ENCODE measurements at regions not wholly inside any gene's neighbourhood (a gene's known extent, or its start where the extent isn't known, plus 50 kb on each side); places are given as distances from the start of the nearest gene placed in this dataset.

DNA sequence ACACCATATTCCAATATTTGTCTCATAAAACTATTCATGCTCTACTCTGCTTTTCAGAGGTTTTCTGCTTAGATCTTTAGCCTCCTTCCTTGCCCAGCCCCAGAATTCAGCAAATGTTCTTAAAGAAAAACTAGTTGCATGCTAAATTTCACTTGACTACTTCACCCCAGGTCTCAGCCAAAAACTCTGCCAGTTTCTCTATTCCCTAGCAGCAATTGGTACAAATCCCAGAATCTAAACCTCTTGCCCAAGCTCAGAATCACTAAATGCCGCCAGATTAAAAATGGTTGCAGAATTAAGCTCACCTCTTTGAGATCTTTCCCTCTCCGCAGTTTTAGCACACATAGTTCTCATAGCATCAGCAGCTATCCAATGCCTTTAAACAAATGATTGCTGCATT is 331.2 kb upstream of the SMARCA2 start:
- TF ChIP-seq, protein P1, sequence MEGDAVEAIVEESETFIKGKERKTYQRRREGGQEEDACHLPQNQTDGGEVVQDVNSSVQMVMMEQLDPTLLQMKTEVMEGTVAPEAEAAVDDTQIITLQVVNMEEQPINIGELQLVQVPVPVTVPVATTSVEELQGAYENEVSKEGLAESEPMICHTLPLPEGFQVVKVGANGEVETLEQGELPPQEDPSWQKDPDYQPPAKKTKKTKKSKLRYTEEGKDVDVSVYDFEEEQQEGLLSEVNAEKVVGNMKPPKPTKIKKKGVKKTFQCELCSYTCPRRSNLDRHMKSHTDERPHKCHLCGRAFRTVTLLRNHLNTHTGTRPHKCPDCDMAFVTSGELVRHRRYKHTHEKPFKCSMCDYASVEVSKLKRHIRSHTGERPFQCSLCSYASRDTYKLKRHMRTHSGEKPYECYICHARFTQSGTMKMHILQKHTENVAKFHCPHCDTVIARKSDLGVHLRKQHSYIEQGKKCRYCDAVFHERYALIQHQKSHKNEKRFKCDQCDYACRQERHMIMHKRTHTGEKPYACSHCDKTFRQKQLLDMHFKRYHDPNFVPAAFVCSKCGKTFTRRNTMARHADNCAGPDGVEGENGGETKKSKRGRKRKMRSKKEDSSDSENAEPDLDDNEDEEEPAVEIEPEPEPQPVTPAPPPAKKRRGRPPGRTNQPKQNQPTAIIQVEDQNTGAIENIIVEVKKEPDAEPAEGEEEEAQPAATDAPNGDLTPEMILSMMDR (IDR thresholded peaks at IDR 0.05), result no peak
- H3K4me2 ChIP-seq (ENCODE audit: low read length), result no peak overlapping the region
- H3K36me3 ChIP-seq (ENCODE audit: control insufficient read depth, insufficient read depth, low read length), result no peaks in the 10 kb centered on the region
- H3K79me2 ChIP-seq, result no peaks in the 10 kb centered on the region
- H3K4me1 ChIP-seq, result no peaks in the 10 kb centered on the region
- no peak overlapping the region for H2AFZ ChIP-seq
- H3K9me3 ChIP-seq (ENCODE audit: control insufficient read depth, low read length), result no peaks in the 10 kb centered on the region
- no peak overlapping the region for H3K9ac ChIP-seq
- no peak overlapping the region for H3K4me3 ChIP-seq (ENCODE audit: low read depth, low read length)
- H3K27me3 ChIP-seq (ENCODE audit: control insufficient read depth, insufficient read depth, low read length), result no peaks in the 10 kb centered on the region
- H3K27ac ChIP-seq, result no peak overlapping the region

DNA sequence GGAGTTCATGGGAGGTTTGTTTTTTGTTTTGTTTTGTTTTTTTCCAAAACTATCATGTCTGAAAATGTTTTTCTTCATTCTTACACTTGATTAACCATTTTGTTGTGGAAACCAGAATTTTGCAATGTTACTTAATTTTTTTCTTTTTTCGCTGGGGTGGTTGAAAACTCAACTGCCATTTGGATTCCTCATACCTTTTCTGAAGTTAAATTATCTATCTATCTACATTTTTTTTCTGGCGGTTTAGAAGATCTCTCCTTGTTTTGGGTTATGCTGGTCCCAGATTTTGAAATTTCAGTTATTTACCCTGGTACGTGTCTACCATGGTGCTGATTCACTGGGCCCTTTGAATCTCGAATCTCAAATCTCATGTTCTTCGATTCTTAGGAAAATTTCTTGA is 316.2 kb upstream of the SMARCA2 start:
- no peaks in the 10 kb centered on the region for H3K36me3 ChIP-seq (ENCODE audit: control insufficient read depth, insufficient read depth, low read length)
- H3K27ac ChIP-seq, result no peak overlapping the region
- no peak overlapping the region for H3K4me2 ChIP-seq (ENCODE audit: low read length)
- no peaks in the 10 kb centered on the region for H3K9me3 ChIP-seq (ENCODE audit: control insufficient read depth, low read length)
- H3K9ac ChIP-seq, result no peak overlapping the region
- no peak overlapping the region for H2AFZ ChIP-seq
- no peaks in the 10 kb centered on the region for H3K79me2 ChIP-seq
- no peaks in the 10 kb centered on the region for H3K4me1 ChIP-seq
- TF ChIP-seq, protein P1 (IDR thresholded peaks at IDR 0.05), result no peak
- no peak overlapping the region for H3K4me3 ChIP-seq (ENCODE audit: low read depth, low read length)
- H3K27me3 ChIP-seq (ENCODE audit: control insufficient read depth, insufficient read depth, low read length), result no peaks in the 10 kb centered on the region

DNA sequence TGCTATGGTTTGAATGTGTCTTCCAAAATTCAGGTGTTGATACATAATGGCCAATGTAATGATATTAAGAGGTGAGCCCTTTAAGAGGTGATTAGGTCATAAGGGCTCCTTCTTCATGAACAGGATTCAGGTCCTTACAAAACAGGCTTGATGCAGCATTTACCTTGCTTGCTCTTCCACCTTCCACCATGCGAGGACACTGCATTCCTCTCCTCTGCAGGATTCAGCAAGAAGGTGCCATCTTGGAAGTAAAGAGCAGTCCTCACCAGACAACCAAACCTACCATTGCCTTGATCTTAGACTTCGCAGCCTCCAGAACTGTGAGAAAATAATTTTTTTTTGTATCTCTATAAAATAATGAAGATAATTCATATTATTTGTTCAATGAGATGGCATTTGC is 314.0 kb upstream of the SMARCA2 start:
- TF ChIP-seq, protein P1 (IDR thresholded peaks at IDR 0.05), result no peak
- H3K4me2 ChIP-seq (ENCODE audit: low read length), result no peak overlapping the region

DNA sequence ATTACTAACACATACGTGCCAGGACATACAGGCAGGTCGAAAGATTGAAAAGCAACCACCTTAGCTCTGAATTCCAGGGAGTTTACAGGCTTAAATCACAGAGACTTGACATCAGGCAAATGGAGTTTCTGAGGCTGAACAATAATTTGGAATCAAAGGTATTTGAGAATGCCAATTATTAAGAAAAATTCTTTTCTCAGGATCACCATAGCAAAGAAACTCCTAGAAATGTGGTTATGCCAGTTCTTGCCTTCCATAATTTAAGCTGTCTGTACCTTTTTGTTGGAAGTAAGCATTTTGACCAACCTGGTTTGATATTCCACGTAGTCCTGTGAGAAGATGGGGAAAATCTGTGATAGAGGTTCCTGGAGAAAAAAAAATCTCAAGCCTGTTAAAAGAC is 312.4 kb upstream of the SMARCA2 start:
- TF ChIP-seq, protein P1 (IDR thresholded peaks at IDR 0.05), result no peak
- H2AFZ ChIP-seq, result no peak overlapping the region
- H3K36me3 ChIP-seq (ENCODE audit: control insufficient read depth, insufficient read depth, low read length), result no peaks in the 10 kb centered on the region
- H3K4me1 ChIP-seq, result no peaks in the 10 kb centered on the region
- no peaks in the 10 kb centered on the region for H3K27me3 ChIP-seq (ENCODE audit: control insufficient read depth, insufficient read depth, low read length)
- no peak overlapping the region for H3K4me2 ChIP-seq (ENCODE audit: low read length)
- no peaks in the 10 kb centered on the region for H3K79me2 ChIP-seq
- H3K9me3 ChIP-seq (ENCODE audit: control insufficient read depth, low read length), result no peaks in the 10 kb centered on the region
- H3K4me3 ChIP-seq (ENCODE audit: low read depth, low read length), result no peak overlapping the region
- no peak overlapping the region for H3K9ac ChIP-seq
- no peak overlapping the region for H3K27ac ChIP-seq

More for the DNA sequence above, 314.0 kb upstream of the SMARCA2 start:
- Histone ChIP-seq H2AFZ (no peak overlapping the region), H3K4me3 (ENCODE audit: low read depth, low read length) (no peak overlapping the region), H3K27ac (no peak overlapping the region), H3K4me1 (no peaks in the 10 kb centered on the region), H3K9ac (no peak overlapping the region), H3K27me3 (ENCODE audit: control insufficient read depth, insufficient read depth, low read length) (no peaks in the 10 kb centered on the region), H3K36me3 (ENCODE audit: control insufficient read depth, insufficient read depth, low read length) (no peaks in the 10 kb centered on the region), H3K9me3 (ENCODE audit: control insufficient read depth, low read length) (no peaks in the 10 kb centered on the region), H3K79me2 (no peaks in the 10 kb centered on the region)

DNA sequence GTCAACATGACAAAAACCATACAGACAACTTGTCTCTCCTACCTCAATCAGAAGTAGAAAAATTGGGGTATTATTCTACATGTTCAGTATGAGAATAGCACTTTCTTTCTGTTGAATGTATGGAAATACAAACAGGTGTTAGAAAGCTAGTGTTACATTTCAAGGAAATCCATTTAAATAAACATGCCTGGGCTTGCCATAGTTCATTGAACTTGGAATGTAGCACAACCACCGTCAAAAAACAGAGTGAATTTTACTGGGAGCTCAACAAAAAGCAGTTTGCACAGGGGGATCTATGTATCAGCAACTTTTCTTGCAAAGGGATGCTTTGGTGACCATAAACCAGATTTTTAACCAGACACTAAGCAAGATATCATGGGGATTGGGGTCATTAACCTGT is 307.9 kb upstream of the SMARCA2 start:
- no peak overlapping the region for H3K9ac ChIP-seq
- H3K4me3 ChIP-seq (ENCODE audit: low read depth, low read length), result no peak overlapping the region
- no peak overlapping the region for H3K4me2 ChIP-seq (ENCODE audit: low read length)
- H3K27ac ChIP-seq, result no peak overlapping the region
- no peak overlapping the region for H2AFZ ChIP-seq
- no peaks in the 10 kb centered on the region for H3K9me3 ChIP-seq (ENCODE audit: control insufficient read depth, low read length)
- no peaks in the 10 kb centered on the region for H3K79me2 ChIP-seq
- no peaks in the 10 kb centered on the region for H3K27me3 ChIP-seq (ENCODE audit: control insufficient read depth, insufficient read depth, low read length)
- TF ChIP-seq, protein P1 (IDR thresholded peaks at IDR 0.05), result no peak
- H3K36me3 ChIP-seq (ENCODE audit: control insufficient read depth, insufficient read depth, low read length), result no peaks in the 10 kb centered on the region
- H3K4me1 ChIP-seq, result no peaks in the 10 kb centered on the region

Measured in parathyroid adenoma (tissue), 2 donors.